ENCODE measurements at regions not wholly inside any gene's neighbourhood (a gene's known extent, or its start where the extent isn't known, plus 50 kb on each side); places are given as distances from the start of the nearest gene placed in this dataset.

- no peak for TF ChIP-seq CTCF (IDR thresholded peaks at IDR 0.05)
- TF ChIP-seq POLR2A (IDR thresholded peaks at IDR 0.05) = no peak
Measured at GRCh38 chr2:103605071-103605780, 843.4 kb downstream of the TMEM182 start.
